Left ventricle myocardium inferior (tissue), 1 donor: ENCODE measurements at regions not wholly inside any gene's neighbourhood (a gene's known extent, or its start where the extent isn't known, plus 50 kb on each side); places are given as distances from the start of the nearest gene placed in this dataset.

Experiments used
- DNase-seq: peaks from one replicate; pipeline ENCODE4 v3.0.0-alpha.2; 2020
- H3K27ac ChIP-seq: fragments of 200-600 bp; replicated peaks from 2 replicates; pipeline ENCODE4 v1.8.0; 2021
- H3K27me3 ChIP-seq: fragments of 200-600 bp; 2 replicates; pipeline ENCODE4 v1.8.0; 2021; ENCODE audit warnings: low read depth
- H3K36me3 ChIP-seq: fragments of 200-600 bp; 2 replicates; pipeline ENCODE4 v1.8.0; 2021
- H3K4me1 ChIP-seq: fragments of 200-600 bp; 2 replicates; pipeline ENCODE4 v1.8.0; 2021
- H3K4me3 ChIP-seq: fragments of 200-600 bp; 2 replicates; pipeline ENCODE4 v1.8.0; 2021; ENCODE audit warnings: mild to moderate bottlenecking, moderate library complexity
- H3K9me3 ChIP-seq: fragments of 200-600 bp; replicated peaks from 2 replicates; pipeline ENCODE4 v1.8.0; 2021
- CTCF ChIP-seq: fragments of 200-600 bp; IDR thresholded peaks from 2 replicates; pipeline ENCODE4 v1.8.0; 2021; ENCODE audit warnings: antibody characterized with exemption, mild to moderate bottlenecking, borderline replicate concordance
- intact Hi-C: fragments of 100-400 bp; cut with micrococcal nuclease; formaldehyde crosslinking; loops from one replicate; pipeline ENCODE4 v1.11.0; 2022
- donor health status: DM: no; HTN: yes; CAD: no; lungs with severe emphysema.

- H3K27me3 ChIP-seq = no peaks in the 10 kb centered on the region
- no peak for DNase-seq
- H3K36me3 ChIP-seq = no peaks in the 10 kb centered on the region
- no peak overlapping the region for H3K4me3 ChIP-seq
- H3K4me1 ChIP-seq = no peaks in the 10 kb centered on the region
- H3K9me3 ChIP-seq = no peaks in the 10 kb centered on the region
- intact Hi-C loops = no loop called here
- H3K27ac ChIP-seq = no peak overlapping the region
- no peak for TF ChIP-seq CTCF
Measured at GRCh38 chr4:144283526-144283925, 143.0 kb upstream of the GYPA start.

GRCh38 chr4:144284026-144284425 is 143.5 kb upstream of the GYPA start:
- DNase-seq = no peak
- Histone ChIP-seq H3K9me3 (no peaks in the 10 kb centered on the region), H3K36me3 (no peaks in the 10 kb centered on the region), H3K4me1 (no peaks in the 10 kb centered on the region), H3K27ac (no peak overlapping the region), H3K4me3 (no peak overlapping the region), H3K27me3 (no peaks in the 10 kb centered on the region)
- intact Hi-C loops = no loop called here
- TF ChIP-seq CTCF = no peak

- DNase-seq = no peak
- Histone ChIP-seq H3K27me3 (no peaks in the 10 kb centered on the region), H3K27ac (no peak overlapping the region), H3K4me3 (no peak overlapping the region), H3K36me3 (no peaks in the 10 kb centered on the region), H3K9me3 (no peaks in the 10 kb centered on the region), H3K4me1 (no peaks in the 10 kb centered on the region)
- intact Hi-C loops = no loop called here
- TF ChIP-seq CTCF = no peak
Measured at GRCh38 chr4:144288011-144288903, 147.7 kb upstream of the GYPA start.

- TF ChIP-seq CTCF = no peak
- no peaks in the 10 kb centered on the region for H3K36me3 ChIP-seq
- H3K27ac ChIP-seq = no peak overlapping the region
- H3K4me3 ChIP-seq = no peak overlapping the region
- H3K4me1 ChIP-seq = no peaks in the 10 kb centered on the region
- no peaks in the 10 kb centered on the region for H3K9me3 ChIP-seq
- H3K27me3 ChIP-seq = no peaks in the 10 kb centered on the region
- intact Hi-C loops = no loop called here
- DNase-seq = no peak
Measured at GRCh38 chr4:144289667-144290428, 149.3 kb upstream of the GYPA start.

- Histone ChIP-seq H3K27me3 (no peaks in the 10 kb centered on the region), H3K9me3 (no peaks in the 10 kb centered on the region), H3K36me3 (no peaks in the 10 kb centered on the region), H3K4me1 (no peaks in the 10 kb centered on the region), H3K27ac (no peak overlapping the region), H3K4me3 (no peak overlapping the region)
- no peak for DNase-seq
- intact Hi-C loops = no loop called here
- TF ChIP-seq CTCF = no peak
Measured at GRCh38 chr4:144291164-144291563, 150.6 kb upstream of the GYPA start.
